Activated CD4-positive, alpha-beta T cell treated with anti-CD3 and anti-CD28 coated beads, Interleukin-10, Interleukin-2, amounts not matched to agents 100 ng/mL and 50 ng/mL, durations not matched to agents 16 hours and 8 hours (primary cell): ENCODE measurements at regions not wholly inside any gene's neighbourhood (a gene's known extent, or its start where the extent isn't known, plus 50 kb on each side); places are given as distances from the start of the nearest gene placed in this dataset.

ENCODE experiments used
- DNase-seq: peaks from one replicate; pipeline ENCODE4 v3.0.0-alpha.2; 2020

GRCh38 chr14:26123459-26123858 is 474.4 kb downstream of the NOVA1 start:
- no peak for DNase-seq

GRCh38 chr14:26121181-26121580 is 476.7 kb downstream of the NOVA1 start:
- no peak for DNase-seq

DNA sequence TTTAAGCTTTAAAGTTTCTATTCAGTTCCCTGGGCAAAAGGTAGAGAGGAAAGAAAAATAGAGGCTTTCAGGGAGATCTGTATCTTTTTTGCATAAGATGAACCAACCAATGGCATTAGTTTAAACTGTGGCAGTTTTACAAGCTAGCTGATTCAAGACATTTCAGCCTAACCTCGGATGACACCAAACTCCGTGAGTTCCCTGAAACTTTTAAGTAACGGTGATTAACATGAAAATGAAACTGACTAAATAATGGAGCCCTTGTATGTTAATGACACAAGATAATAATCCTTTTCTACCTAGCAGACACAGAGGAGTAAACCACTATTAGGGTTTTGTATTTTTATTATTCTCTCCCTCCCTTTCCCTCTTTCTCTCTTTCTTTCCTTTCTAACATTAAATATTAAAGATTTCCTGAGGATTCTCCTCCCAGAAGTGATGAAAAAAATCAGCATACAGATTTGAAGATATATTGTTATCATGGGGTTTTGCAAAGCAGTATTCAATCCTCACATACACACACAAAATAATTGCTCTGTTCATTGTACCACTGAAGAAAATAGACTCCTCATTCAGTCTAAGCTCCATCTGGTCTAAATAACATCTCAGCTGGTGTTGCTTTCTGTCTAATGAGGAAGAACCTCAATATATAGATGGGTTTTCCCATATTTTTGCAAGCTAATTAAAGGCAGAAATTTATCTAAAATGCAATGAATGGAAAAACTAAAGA is 483.8 kb downstream of the NOVA1 start:
- no peak for DNase-seq

- no peak for DNase-seq
Observed at GRCh38 chr14:26104717-26105116, 493.1 kb downstream of the NOVA1 start.

DNA sequence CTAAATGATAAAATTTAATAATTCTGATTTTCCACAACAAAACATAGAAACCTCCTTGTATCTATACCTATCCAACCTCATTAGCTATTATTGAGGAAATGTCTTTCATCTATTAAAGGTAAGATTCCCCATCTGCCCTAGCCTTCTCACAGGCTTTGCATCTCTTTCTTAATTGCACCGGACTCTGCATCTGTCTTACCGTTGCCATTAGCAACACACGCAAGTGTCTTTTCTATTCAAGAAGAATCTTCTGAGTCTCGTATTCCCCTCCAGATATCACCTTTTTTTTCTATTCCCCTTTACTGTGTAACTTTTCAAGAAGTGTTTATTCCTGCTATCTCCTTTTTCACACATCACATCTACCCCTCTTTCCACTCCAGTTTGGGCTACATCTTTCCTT is 500.0 kb downstream of the NOVA1 start:
- DNase-seq, result no peak

DNA sequence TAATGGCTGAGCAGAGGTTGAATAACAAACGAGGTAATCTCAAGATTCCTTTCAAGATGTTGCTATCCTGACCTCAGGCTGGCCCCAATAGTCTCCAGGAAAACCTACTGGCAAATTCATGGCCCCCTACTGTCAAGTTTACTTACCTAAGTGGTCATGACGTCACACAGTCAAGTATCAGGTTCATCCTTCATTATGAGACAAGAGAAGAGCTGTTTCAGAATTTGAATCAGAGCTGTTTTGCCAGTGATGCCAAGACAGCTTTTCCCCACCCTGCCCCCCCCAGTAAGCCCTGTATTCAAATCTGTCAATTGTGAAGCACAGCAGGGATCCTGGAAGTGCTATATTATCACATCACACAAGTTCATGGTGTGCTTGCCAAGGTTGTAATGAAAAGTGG is 509.6 kb downstream of the NOVA1 start:
- no peak for DNase-seq

GRCh38 chr14:26081043-26081442 is 516.8 kb downstream of the NOVA1 start:
- DNase-seq, result no peak

DNA sequence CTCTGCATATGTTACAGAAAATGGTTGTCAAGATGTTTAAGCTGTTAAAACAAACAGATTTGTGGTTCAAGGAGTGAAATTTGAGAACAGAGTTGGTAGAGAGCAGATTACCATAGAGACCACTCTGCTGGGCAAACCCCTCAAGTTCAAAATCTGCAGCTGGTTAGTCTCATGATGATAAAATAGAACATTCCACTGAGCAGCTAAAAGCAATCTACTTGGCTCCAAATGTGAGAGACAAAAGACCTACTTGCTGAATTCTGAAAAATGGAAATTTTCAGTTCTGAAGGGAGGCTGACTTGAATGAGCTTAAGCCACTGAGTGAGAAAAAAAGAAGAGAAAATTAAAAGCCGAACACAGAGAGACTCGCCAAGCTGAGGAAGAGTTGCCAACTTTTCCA is 519.3 kb downstream of the NOVA1 start:
- no peak for DNase-seq

DNA sequence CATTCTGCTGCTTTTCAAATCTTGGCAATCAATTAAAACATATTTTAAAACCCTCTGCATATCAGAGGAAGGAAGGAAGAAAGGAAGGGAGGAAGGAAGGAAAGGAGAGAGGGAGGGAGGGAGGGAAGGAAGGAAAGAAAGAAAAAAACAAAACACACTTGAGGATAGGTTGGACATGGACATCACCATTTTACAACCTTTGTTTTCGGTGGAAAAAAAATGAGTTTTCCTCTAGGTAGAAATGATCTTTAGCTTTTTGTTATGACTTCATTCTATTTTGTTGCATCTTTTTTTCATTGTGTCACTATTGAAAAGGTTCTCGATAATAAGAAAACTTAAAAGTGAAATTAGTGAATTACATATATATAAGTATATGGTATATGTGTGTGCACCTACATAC is 522.9 kb downstream of the NOVA1 start:
- DNase-seq, result no peak

DNA sequence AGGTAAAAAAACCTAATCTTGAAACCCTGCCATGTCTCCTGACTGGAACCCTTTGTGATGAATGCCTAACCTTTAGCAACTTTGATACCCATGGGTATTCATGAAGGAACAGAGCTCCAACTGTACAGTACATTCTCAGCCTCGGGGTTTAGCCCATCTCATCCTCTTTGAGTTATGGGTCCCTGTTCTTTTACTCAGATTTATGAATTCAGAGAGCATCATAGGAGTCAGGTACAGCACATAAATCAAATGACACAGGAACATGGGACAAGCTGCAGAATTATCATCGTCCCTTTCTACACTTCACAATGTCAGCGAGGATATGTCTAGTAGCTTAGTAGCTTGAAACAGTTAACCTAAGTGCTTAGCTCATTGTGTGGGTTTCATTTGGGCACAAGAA is 527.4 kb downstream of the NOVA1 start:
- DNase-seq, result no peak

DNA sequence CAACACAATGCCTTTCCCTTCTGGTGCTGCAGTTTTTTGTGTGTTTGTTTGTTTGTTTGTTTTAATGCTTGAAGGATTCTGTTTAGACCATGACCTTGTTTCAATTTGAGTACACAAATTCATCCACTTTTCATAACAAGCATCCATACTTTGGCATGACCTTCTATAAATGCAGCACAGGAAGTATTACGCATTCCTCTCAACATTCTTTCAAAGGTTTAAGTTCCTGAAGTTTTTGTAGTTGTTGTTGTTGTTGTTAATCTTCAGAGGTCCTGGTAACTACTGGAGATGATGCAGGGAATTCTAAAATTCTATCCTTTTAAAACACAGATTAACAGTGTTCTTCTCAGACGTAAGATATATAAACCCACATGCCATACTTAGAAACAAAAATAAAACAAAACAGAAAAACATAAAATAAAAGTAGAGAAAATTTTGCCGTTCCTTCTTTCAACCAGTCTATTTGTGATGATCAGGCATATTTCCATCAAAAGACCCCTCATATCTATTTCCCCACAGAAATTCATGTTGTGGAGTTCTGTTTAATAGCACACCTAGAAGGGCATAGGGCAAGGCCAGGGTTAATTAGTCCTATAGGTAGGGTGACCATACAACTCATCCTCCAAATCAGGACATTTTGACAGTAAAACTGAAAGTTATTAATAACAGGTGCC is 529.9 kb downstream of the NOVA1 start:
- no peak for DNase-seq

DNA sequence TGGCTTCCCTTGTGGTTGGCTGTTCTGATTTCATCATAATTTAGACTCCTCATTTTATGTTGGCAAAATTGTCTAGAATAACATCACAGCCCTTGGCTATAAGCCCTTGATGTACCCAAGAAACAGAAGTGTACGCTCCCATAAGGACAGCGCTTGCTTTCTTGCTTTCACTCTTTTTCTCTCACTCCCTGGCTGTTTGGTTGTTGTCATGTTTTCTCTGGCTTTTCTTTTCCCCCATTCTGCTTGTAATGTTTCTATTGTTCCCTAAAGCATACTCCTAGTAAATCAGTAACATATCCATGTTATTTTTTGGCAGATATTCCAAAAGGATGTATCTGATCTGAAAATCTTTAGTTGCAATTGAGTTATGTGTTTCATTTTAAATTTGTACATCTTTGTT is 530.5 kb downstream of the NOVA1 start:
- no peak for DNase-seq

DNA sequence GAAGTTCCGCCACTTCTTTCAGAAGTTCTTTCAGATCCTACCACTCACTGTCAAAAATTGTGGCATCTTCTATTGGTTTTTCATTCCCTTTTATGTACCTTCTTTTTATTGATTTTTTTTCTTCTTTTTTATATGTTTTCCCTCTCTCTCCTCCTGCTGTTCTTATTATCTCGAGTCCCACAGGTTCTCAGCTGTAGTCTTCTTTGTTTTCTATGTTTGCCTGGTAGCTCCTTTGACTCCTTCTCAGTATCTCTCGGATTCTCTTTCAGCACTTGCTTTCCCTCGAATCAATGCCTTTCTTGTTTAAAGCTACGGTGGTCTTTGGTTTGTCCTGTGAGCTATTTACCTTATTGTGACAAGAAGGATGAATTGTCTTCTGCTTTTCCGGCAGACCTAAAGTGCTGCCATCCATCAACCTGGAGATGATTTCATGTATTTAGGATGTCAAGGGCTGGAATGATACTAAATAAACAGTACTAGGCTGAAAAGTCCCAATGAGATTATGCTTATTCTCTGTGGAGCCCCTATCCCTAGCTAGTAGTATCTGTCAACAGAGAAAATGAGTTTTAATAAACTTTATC is 541.7 kb downstream of the NOVA1 start:
- no peak for DNase-seq

- DNase-seq, result no peak
Observed at GRCh38 chr14:26032348-26032747, 565.5 kb downstream of the NOVA1 start.

- no peak for DNase-seq
Observed at GRCh38 chr14:26026384-26026783, 571.4 kb downstream of the NOVA1 start.

GRCh38 chr14:26023967-26024366 is 573.9 kb downstream of the NOVA1 start:
- DNase-seq, result no peak

DNA sequence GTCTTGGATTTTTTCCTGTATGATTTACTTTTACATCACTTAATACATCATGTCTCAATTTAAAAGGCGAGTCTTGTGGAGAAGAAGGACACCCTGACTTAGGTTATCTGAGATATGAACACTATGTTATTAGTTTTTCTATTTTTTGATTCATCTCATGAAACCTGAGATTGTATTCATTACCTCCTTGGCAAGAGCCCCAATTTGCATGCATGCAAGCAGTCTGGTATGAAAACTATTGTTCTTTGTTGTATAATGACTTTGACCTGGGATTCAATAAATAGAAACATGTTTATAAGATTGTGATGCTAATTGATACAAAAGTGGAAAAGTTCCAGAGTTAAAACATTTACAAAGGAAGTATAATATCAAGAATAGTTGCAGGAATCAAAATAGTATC is 576.1 kb downstream of the NOVA1 start:
- no peak for DNase-seq

- DNase-seq, result no peak
Observed at GRCh38 chr14:26017270-26017669, 580.6 kb downstream of the NOVA1 start.

DNA sequence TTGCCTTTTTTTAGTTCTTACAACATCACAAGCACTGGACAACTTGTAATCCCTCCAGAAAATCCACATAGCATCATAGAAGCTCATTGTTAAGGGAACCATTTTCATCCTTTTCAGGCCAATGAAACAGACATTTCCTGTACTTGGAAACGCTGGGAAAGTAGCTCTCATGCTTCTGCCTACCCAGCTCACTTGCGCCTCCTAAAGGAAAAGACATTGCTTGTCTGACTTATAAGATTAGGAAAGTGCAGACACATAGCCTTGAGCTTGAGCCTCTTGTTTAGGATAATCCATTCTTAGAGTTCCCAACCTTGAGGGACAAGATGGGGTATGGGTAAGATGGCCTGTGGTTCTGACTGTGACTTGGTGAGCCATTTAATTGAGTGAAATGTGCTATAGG is 589.5 kb downstream of the NOVA1 start:
- DNase-seq, result no peak

- no peak for DNase-seq
Observed at GRCh38 chr14:26004342-26004741, 593.5 kb downstream of the NOVA1 start.

DNA sequence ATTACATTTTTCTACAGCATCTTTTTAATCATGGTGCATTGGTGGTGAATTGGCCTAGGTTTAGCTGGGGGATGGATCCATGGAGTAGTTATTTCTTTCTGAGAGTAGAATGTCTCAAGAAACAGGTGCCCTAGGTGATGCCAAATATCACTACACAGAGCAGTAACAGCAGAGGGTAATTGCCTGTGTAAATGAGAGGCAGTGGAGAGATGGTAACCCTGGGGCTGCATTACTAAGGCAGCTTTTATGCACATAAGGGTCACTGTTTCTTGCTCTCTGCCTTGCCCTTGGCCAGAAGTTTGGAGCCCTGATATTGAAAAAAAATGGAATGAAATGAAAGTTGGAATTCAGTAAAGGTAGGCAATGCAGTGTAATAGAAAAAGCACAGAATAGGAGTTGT is 604.0 kb downstream of the NOVA1 start:
- DNase-seq, result no peak

DNA sequence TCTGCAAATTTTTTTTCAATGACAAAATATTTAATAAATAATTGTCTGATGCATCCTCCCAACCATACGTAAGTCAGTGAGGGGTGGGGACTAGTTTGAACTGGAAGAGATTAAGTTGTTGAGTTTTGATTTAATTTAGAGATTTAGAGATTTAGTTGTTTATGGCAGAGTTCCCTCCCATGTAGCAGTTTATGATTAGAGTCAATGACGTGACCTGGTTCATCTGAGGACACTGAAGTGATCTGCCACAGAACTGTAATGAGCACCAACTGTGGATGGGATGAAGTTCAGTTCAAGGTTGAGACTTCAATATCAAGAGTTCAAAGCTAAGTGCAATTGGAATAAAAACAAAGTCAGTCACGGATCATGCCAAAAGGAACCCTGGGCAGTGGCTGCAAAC is 609.3 kb downstream of the NOVA1 start:
- DNase-seq, result no peak

GRCh38 chr14:25955772-25956171 is 642.1 kb downstream of the NOVA1 start:
- DNase-seq, result no peak

GRCh38 chr14:25953532-25954139 is 644.2 kb downstream of the NOVA1 start:
- no peak for DNase-seq
